ENCODE measurements at regions not wholly inside any gene's neighbourhood (a gene's known extent, or its start where the extent isn't known, plus 50 kb on each side); places are given as distances from the start of the nearest gene placed in this dataset.
"Not testable (repeated sequence)": the region's sequence is repeated elsewhere in the genome, so short reads cannot be mapped to it uniquely, and the experiment has no call there.

GRCh38 chr1:149301282-149301681 lies 173.6 kb upstream of the NBPF19 start:
- TF ChIP-seq PATZ1 (CRISPR knock-in tag; IDR thresholded peaks at IDR 0.05; ENCODE audit: borderline replicate concordance); ZC3H10 (CRISPR knock-in tag; IDR thresholded peaks at IDR 0.05); GLIS3 (CRISPR knock-in tag; IDR thresholded peaks at IDR 0.05); ZNF70 (CRISPR knock-in tag; IDR thresholded peaks at IDR 0.05); RARB (CRISPR knock-in tag; IDR thresholded peaks at IDR 0.05); ARNTL (CRISPR knock-in tag; IDR thresholded peaks at IDR 0.05; ENCODE audit: borderline replicate concordance, low read depth); BACH2 (CRISPR knock-in tag; IDR thresholded peaks at IDR 0.05; ENCODE audit: borderline replicate concordance): not testable (repeated sequence)

Data from SK-N-SH treated with all-trans-retinoic acid at 6 μM for 48 hours (cell line).